Sigmoid colon (tissue), 4 donors: ENCODE measurements at regions not wholly inside any gene's neighbourhood (a gene's known extent, or its start where the extent isn't known, plus 50 kb on each side); places are given as distances from the start of the nearest gene placed in this dataset.

Experiments
- EP300 ChIP-seq, 4 donors: sonication (generic); formaldehyde crosslinking; IDR thresholded peaks; one replicate each; pipeline ENCODE4 v1.6.1; 2017; ENCODE audit warnings: antibody characterized with exemption in 4 of 4
- POLR2A ChIP-seq, 2 donors: fragments of 450-650 bp; IDR thresholded peaks; one replicate each; pipeline ENCODE4 v1.6.1; 2016; ENCODE audit warnings: antibody characterized with exemption in 2 of 2, mild to moderate bottlenecking in 2 of 2, moderate library complexity in 2 of 2
- TF ChIP-seq, protein P1 (sequence below), 4 experiments: fragments of 450-650 bp in 3 of 4; fragments of 200-600 bp in 1 of 4; IDR thresholded peaks; one replicate each; pipeline ENCODE4 v1.5.1; 2016 to 2019; ENCODE audit warnings: antibody characterized with exemption in 4 of 4, mild to moderate bottlenecking in 3 of 4, moderate library complexity in 2 of 4

DNA sequence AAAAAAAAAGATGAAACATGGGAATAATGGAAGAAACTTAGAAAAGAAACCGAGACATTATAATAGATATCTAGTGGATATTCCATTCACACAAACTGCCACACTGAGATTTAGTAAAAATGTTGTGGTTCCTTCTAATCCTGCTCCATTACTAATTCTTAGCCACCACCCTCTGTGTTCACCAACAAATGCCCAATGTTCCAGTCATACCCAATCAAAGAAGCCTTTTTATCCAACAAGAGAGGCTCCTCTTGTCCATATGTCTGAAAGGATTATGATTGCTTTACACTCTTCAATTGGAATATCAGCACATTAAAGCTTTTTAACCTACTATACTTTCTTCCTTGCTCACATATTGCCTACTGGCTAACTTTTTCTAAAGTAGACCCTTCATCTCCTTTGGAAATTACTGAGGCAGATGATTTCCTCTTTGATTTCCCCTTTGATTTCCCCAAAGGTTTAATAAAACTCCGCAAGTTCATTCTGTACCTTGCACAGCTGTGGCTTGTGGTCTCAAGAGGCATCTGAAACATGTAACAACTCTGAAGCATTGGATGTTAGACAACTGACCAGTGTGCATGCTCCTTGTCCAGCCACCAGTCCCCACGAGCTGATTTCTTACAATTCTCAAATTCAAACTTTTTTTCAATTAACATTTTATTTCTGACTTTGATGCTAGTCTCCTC lies 305.6 kb upstream of the LYPLAL1 start:
- TF ChIP-seq, protein P1, sequence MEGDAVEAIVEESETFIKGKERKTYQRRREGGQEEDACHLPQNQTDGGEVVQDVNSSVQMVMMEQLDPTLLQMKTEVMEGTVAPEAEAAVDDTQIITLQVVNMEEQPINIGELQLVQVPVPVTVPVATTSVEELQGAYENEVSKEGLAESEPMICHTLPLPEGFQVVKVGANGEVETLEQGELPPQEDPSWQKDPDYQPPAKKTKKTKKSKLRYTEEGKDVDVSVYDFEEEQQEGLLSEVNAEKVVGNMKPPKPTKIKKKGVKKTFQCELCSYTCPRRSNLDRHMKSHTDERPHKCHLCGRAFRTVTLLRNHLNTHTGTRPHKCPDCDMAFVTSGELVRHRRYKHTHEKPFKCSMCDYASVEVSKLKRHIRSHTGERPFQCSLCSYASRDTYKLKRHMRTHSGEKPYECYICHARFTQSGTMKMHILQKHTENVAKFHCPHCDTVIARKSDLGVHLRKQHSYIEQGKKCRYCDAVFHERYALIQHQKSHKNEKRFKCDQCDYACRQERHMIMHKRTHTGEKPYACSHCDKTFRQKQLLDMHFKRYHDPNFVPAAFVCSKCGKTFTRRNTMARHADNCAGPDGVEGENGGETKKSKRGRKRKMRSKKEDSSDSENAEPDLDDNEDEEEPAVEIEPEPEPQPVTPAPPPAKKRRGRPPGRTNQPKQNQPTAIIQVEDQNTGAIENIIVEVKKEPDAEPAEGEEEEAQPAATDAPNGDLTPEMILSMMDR (IDR thresholded peaks at IDR 0.05), result no peak
- no peak for TF ChIP-seq POLR2A (IDR thresholded peaks at IDR 0.05)
- no peak for TF ChIP-seq EP300 (IDR thresholded peaks at IDR 0.05)
